Medulla oblongata (tissue), 1 donor: ENCODE measurements at regions not wholly inside any gene's neighbourhood (a gene's known extent, or its start where the extent isn't known, plus 50 kb on each side); places are given as distances from the start of the nearest gene placed in this dataset.
A peak's percentile ranks its signal among the peaks of the same experiment; 100 is the strongest.
"Not testable (repeated sequence)": the region's sequence is repeated elsewhere in the genome, so short reads cannot be mapped to it uniquely, and the experiment has no call there.

Experiments
- DNase-seq: peaks from one replicate; pipeline ENCODE4 v3.0.0-alpha.2; 2015; ENCODE audit errors: extremely low spot score

GRCh38 chr10:124167925-124168324, 74.5 kb upstream of the CHST15 start:
- not testable (repeated sequence) for DNase-seq

GRCh38 chr10:124166431-124167125, 73.2 kb upstream of the CHST15 start:
- DNase-seq: no peak

GRCh38 chr10:124165827-124166226, 72.4 kb upstream of the CHST15 start:
- DNase-seq: no peak

GRCh38 chr10:124165311-124165710, 71.9 kb upstream of the CHST15 start:
- no peak for DNase-seq

GRCh38 chr10:124164264-124164663, 70.9 kb upstream of the CHST15 start:
- DNase-seq: peak; percentile 70

- DNase-seq: no peak
These were observed 69.5 kb upstream of the CHST15 start for GRCh38 chr10:124162774-124163354.

- DNase-seq: no peak
These were observed 68.7 kb upstream of the CHST15 start for GRCh38 chr10:124162136-124162535.

GRCh38 chr10:124161601-124162000, 68.2 kb upstream of the CHST15 start:
- no peak for DNase-seq

- DNase-seq: no peak
These were observed 67.7 kb upstream of the CHST15 start for GRCh38 chr10:124160943-124161582.

GRCh38 chr10:124160176-124160575, 66.8 kb upstream of the CHST15 start:
- DNase-seq: no peak

GRCh38 chr10:124159153-124159552, 65.8 kb upstream of the CHST15 start:
- DNase-seq: no peak

GRCh38 chr10:124158592-124158991, 65.2 kb upstream of the CHST15 start:
- no peak for DNase-seq

GRCh38 chr10:124157271-124157681, 63.9 kb upstream of the CHST15 start:
- DNase-seq: no peak

GRCh38 chr10:124156524-124157260, 63.3 kb upstream of the CHST15 start:
- no peak for DNase-seq

GRCh38 chr10:124155781-124156435, 62.5 kb upstream of the CHST15 start:
- no peak for DNase-seq

GRCh38 chr10:124153023-124153826, 59.8 kb upstream of the CHST15 start:
- peak; percentile 27 for DNase-seq

- DNase-seq: peak; percentile 71
These were observed 59.0 kb upstream of the CHST15 start for GRCh38 chr10:124152139-124153022.

GRCh38 chr10:124151466-124152095, 58.2 kb upstream of the CHST15 start:
- no peak for DNase-seq

- no peak for DNase-seq
These were observed 57.5 kb upstream of the CHST15 start for GRCh38 chr10:124150807-124151417.
